ENCODE measurements at regions not wholly inside any gene's neighbourhood (a gene's known extent, or its start where the extent isn't known, plus 50 kb on each side); places are given as distances from the start of the nearest gene placed in this dataset.
"Not testable (repeated sequence)": the region's sequence is repeated elsewhere in the genome, so short reads cannot be mapped to it uniquely, and the experiment has no call there.

DNA sequence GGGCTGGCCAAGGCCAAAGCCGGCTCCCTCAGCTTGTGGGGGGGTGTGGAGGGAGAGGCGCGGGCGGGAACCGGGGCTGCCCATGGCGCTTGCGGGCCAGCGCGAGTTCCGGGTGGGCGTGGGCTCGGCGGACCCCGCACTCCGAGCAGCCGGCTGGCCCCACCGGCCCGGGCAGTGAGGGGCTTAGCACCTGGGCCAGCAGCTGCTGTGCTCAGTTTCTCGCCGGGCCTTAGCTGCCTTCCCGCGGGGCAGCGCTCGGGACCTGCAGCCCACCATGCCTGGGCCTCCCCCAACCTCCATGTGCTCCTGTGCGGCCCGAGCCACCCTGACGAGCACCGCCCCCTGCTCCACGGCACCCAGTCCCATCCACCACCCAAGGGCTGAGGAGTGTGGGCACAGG lies 150.7 kb upstream of the LRIG1 start:
- TF ChIP-seq, protein P1, sequence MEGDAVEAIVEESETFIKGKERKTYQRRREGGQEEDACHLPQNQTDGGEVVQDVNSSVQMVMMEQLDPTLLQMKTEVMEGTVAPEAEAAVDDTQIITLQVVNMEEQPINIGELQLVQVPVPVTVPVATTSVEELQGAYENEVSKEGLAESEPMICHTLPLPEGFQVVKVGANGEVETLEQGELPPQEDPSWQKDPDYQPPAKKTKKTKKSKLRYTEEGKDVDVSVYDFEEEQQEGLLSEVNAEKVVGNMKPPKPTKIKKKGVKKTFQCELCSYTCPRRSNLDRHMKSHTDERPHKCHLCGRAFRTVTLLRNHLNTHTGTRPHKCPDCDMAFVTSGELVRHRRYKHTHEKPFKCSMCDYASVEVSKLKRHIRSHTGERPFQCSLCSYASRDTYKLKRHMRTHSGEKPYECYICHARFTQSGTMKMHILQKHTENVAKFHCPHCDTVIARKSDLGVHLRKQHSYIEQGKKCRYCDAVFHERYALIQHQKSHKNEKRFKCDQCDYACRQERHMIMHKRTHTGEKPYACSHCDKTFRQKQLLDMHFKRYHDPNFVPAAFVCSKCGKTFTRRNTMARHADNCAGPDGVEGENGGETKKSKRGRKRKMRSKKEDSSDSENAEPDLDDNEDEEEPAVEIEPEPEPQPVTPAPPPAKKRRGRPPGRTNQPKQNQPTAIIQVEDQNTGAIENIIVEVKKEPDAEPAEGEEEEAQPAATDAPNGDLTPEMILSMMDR (IDR thresholded peaks at IDR 0.05; ENCODE audit: insufficient read depth, low read length, poor library complexity, severe bottlenecking): not testable (repeated sequence)
- not testable (repeated sequence) for TF ChIP-seq EZH2phosphoT487 (conservative IDR thresholded peaks at IDR 0.05; ENCODE audit: low read length)

All from SU-DHL-6 (cell line).